Panc1 (cell line): ENCODE measurements at regions not wholly inside any gene's neighbourhood (a gene's known extent, or its start where the extent isn't known, plus 50 kb on each side); places are given as distances from the start of the nearest gene placed in this dataset.

Source experiments
- ATAC-seq: fragments of 200-7000 bp; cut with Tn5 transposase; 2 replicates; pipeline ENCODE4 v1.9.1; 2020; ENCODE audit warnings: mild to moderate bottlenecking, moderate library complexity
- BruUV-seq: library from RNA; stranded (reverse); fragments of 400-500 nt; replicated peaks from 2 replicates; lab custom pipeline; 2021; lab: Mats Ljungman, UMichigan
- CTCF ChIA-PET: fragments of 300-600 bp; sonication (Branson Sonifier 250); formaldehyde crosslinking; loops from one replicate; lab custom pipeline; 2022; ENCODE audit warnings: antibody characterized with exemption; lab: Charles Lee
- POLR2A ChIA-PET: fragments of 300-600 bp; sonication (Branson Sonifier 250); formaldehyde crosslinking; loops from one replicate; lab custom pipeline; 2022; ENCODE audit warnings: antibody characterized with exemption; lab: Charles Lee
- DNase-seq: peaks from one replicate; pipeline ENCODE4 v3.0.0-alpha.2; 2010; ENCODE audit warnings: low read depth, low spot score
- H3K27ac ChIP-seq: 2 replicates; pipeline ENCODE4 v1.5.1; 2011; ENCODE audit warnings: mild to moderate bottlenecking, low read length, inconsistent platforms
- H3K27me3 ChIP-seq: fragments of 200-500 bp; sonication (Bioruptor generic); 2 replicates; pipeline ENCODE4 v1.6.0; 2014; ENCODE audit warnings: low read length, inconsistent platforms; ENCODE audit not compliant: control insufficient read depth, insufficient read depth
- H3K36me3 ChIP-seq: fragments of 200-500 bp; sonication (Bioruptor generic); 2 replicates; pipeline ENCODE4 v1.5.1; 2014; ENCODE audit warnings: inconsistent platforms, mild to moderate bottlenecking, low read length, moderate library complexity; ENCODE audit not compliant: control insufficient read depth, insufficient read depth
- H3K4me1 ChIP-seq: 2 replicates; pipeline ENCODE4 v1.5.1; 2011; ENCODE audit warnings: inconsistent platforms, mild to moderate bottlenecking, low read length, moderate library complexity; ENCODE audit not compliant: control insufficient read depth, insufficient read depth
- H3K4me3 ChIP-seq, 2 experiments: 2 replicates each; pipeline ENCODE4 v1.5.1; 2011 to 2012; ENCODE audit warnings: low read depth in 2 of 2, low read length in 2 of 2, mild to moderate bottlenecking in 2 of 2, inconsistent platforms in 1 of 2, moderate library complexity in 1 of 2
- H3K9me3 ChIP-seq: fragments of 200-500 bp; sonication (Bioruptor generic); 2 replicates; pipeline ENCODE4 v1.5.1; 2014; ENCODE audit warnings: low read depth, mild to moderate bottlenecking, inconsistent platforms, low read length, moderate library complexity; ENCODE audit not compliant: control insufficient read depth, insufficient read depth
- POLR2AphosphoS5 ChIP-seq: IDR thresholded peaks from 2 replicates; pipeline ENCODE4 v1.6.1; 2012; ENCODE audit warnings: mild to moderate bottlenecking, low read depth, low read length, moderate library complexity
- SIN3A ChIP-seq: IDR thresholded peaks from 2 replicates; pipeline ENCODE4 v1.6.1; 2012; ENCODE audit warnings: low read depth, mild to moderate bottlenecking, low read length, moderate library complexity, borderline replicate concordance; ENCODE audit not compliant: insufficient read depth
- TCF7L2 ChIP-seq: IDR thresholded peaks from 2 replicates; pipeline ENCODE4 v1.6.1; 2011; ENCODE audit warnings: mild to moderate bottlenecking, low read depth, low read length, inconsistent platforms
- in situ Hi-C: cut with HindIII; loops from 2 replicates; pipeline ENCODE4 v1.10.0; 2016; ENCODE audit warnings: low sequenced_read_pairs, low pct_unique_long_range_greater_than_20kb
- intact Hi-C: fragments of 100-400 bp; cut with micrococcal nuclease; formaldehyde crosslinking; loops from one replicate; pipeline ENCODE4 v1.10.0; 2022; ENCODE audit not compliant: unreplicated experiment
- TF ChIP-seq, protein P1 (sequence below): fragments of 450-650 bp; IDR thresholded peaks from 2 replicates; pipeline ENCODE4 v1.5.1; 2017; ENCODE audit warnings: mild to moderate bottlenecking
- TF ChIP-seq, protein P2 (sequence below), 2 experiments: IDR thresholded peaks; 2 replicates each; pipeline ENCODE4 v1.6.1; 2011 to 2012; ENCODE audit warnings: low read depth in 2 of 2, control low read depth in 1 of 2, low read length in 1 of 2, mild to moderate bottlenecking in 1 of 2, moderate library complexity in 1 of 2; ENCODE audit not compliant: insufficient read depth in 1 of 2

- Histone ChIP-seq H3K4me3 (no peak overlapping the region), H3K9me3 (no peaks in the 10 kb centered on the region), H3K27me3 (no peaks in the 10 kb centered on the region), H3K36me3 (no peaks in the 10 kb centered on the region), H3K27ac (no peak overlapping the region), H3K4me1 (no peaks in the 10 kb centered on the region)
- in situ Hi-C loops = no loop called here
- DNase-seq = no peak
- intact Hi-C loops = no loop called here
- POLR2A ChIA-PET = no interaction called here
- BruUV-seq = no TSS peak
- CTCF ChIA-PET = no interaction called here
- TF ChIP-seq, protein P1, sequence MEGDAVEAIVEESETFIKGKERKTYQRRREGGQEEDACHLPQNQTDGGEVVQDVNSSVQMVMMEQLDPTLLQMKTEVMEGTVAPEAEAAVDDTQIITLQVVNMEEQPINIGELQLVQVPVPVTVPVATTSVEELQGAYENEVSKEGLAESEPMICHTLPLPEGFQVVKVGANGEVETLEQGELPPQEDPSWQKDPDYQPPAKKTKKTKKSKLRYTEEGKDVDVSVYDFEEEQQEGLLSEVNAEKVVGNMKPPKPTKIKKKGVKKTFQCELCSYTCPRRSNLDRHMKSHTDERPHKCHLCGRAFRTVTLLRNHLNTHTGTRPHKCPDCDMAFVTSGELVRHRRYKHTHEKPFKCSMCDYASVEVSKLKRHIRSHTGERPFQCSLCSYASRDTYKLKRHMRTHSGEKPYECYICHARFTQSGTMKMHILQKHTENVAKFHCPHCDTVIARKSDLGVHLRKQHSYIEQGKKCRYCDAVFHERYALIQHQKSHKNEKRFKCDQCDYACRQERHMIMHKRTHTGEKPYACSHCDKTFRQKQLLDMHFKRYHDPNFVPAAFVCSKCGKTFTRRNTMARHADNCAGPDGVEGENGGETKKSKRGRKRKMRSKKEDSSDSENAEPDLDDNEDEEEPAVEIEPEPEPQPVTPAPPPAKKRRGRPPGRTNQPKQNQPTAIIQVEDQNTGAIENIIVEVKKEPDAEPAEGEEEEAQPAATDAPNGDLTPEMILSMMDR = no peak
- TF ChIP-seq TCF7L2 = no peak
- TF ChIP-seq SIN3A = no peak
- no peak for TF ChIP-seq POLR2AphosphoS5
- TF ChIP-seq, protein P2, sequence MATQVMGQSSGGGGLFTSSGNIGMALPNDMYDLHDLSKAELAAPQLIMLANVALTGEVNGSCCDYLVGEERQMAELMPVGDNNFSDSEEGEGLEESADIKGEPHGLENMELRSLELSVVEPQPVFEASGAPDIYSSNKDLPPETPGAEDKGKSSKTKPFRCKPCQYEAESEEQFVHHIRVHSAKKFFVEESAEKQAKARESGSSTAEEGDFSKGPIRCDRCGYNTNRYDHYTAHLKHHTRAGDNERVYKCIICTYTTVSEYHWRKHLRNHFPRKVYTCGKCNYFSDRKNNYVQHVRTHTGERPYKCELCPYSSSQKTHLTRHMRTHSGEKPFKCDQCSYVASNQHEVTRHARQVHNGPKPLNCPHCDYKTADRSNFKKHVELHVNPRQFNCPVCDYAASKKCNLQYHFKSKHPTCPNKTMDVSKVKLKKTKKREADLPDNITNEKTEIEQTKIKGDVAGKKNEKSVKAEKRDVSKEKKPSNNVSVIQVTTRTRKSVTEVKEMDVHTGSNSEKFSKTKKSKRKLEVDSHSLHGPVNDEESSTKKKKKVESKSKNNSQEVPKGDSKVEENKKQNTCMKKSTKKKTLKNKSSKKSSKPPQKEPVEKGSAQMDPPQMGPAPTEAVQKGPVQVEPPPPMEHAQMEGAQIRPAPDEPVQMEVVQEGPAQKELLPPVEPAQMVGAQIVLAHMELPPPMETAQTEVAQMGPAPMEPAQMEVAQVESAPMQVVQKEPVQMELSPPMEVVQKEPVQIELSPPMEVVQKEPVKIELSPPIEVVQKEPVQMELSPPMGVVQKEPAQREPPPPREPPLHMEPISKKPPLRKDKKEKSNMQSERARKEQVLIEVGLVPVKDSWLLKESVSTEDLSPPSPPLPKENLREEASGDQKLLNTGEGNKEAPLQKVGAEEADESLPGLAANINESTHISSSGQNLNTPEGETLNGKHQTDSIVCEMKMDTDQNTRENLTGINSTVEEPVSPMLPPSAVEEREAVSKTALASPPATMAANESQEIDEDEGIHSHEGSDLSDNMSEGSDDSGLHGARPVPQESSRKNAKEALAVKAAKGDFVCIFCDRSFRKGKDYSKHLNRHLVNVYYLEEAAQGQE (IDR thresholded peaks at IDR 0.05; ENCODE audit: insufficient read depth in 1 of 2, low read depth in 2 of 2, low read length in 1 of 2) = no peak
- no peak for ATAC-seq
Measured at GRCh38 chr12:47391566-47391965, 311.8 kb upstream of the AMIGO2 start.

GRCh38 chr12:47388712-47389111 is 309.0 kb upstream of the AMIGO2 start:
- H3K4me3 ChIP-seq = no peak overlapping the region
- no TSS peak for BruUV-seq
- ChIA-PET POLR2A (no interaction called here), CTCF (no interaction called here)
- no peak for TF ChIP-seq POLR2AphosphoS5
- TF ChIP-seq SIN3A = no peak
- TF ChIP-seq TCF7L2 = no peak
- TF ChIP-seq, protein P1 = no peak
- TF ChIP-seq, protein P2 (IDR thresholded peaks at IDR 0.05; ENCODE audit: insufficient read depth in 1 of 2, low read depth in 2 of 2, low read length in 1 of 2) = no peak
- in situ Hi-C loops (no loop called here), intact Hi-C loops (no loop called here)
- ATAC-seq (no peak), DNase-seq (no peak)
- no peaks in the 10 kb centered on the region for H3K9me3 ChIP-seq
- H3K36me3 ChIP-seq = no peaks in the 10 kb centered on the region
- H3K27ac ChIP-seq = no peak overlapping the region
- no peaks in the 10 kb centered on the region for H3K4me1 ChIP-seq
- no peaks in the 10 kb centered on the region for H3K27me3 ChIP-seq
